ENCODE measurements at regions not wholly inside any gene's neighbourhood (a gene's known extent, or its start where the extent isn't known, plus 50 kb on each side); places are given as distances from the start of the nearest gene placed in this dataset.
"Not testable (repeated sequence)": the region's sequence is repeated elsewhere in the genome, so short reads cannot be mapped to it uniquely, and the experiment has no call there.

DNA sequence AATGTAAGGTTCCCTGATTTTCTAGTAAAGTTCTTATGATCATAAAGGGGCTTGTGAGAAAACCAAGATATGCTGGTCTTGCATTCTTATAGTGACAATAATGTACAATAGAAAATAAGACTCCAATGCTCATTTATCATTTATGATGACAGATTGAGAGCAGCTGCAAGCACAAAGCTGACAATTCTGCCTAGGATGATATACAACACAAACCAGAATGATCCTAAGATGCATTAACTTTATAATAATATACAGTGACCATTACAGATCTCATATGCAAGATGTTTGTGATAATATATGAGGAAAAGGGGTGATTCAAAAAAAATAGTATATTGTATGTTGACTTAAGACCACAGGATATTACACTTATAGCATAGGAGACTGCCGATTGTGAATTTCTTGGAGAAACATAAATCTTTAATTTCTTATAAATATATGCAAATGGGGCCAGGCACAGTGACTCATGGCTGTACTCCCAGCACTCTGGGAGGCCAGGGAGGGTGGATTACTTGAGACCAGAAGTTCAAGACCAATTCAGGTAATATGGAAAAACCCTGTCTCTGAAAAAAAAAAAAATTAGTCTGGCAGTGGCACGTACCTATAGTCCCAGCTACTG, 387.0 kb downstream of the ZBBX start:
- no peak for DNase-seq (ENCODE audit: low spot score in 2 of 2)
- H3K27ac ChIP-seq, result no peak overlapping the region
- no peak overlapping the region for H3K4me3 ChIP-seq
- no peaks in the 10 kb centered on the region for H3K27me3 ChIP-seq
- no peaks in the 10 kb centered on the region for H3K4me1 ChIP-seq
- no peaks in the 10 kb centered on the region for H3K36me3 ChIP-seq
- intact Hi-C loops (cut with DNase I), result no loop called here
- no peaks in the 10 kb centered on the region for H3K9me3 ChIP-seq
- TF ChIP-seq CTCF (IDR thresholded peaks at IDR 0.05), result no peak

DNA sequence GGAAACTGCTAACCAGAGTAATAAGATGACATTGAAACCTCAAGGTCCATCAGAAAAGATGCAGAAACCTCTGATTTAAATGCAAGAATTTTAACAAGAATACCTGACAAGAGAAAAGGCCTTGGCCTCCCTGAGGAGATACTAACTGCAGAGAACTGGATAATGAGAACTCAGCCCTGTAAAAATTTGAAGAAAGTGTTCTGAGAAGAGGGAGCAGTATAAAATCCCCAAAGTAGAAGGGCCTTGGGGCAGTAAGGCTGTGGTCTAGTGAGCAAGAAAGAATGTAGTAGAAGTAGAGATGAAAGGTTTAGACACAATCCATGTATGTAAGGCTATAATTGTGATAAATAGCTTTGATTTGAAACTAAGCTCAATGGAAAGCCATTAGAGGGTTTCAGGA, 394.1 kb downstream of the ZBBX start:
- no peak for DNase-seq (ENCODE audit: low spot score in 2 of 2)
- Histone ChIP-seq H3K36me3 (no peaks in the 10 kb centered on the region), H3K27ac (no peak overlapping the region), H3K27me3 (no peaks in the 10 kb centered on the region), H3K4me3 (no peak overlapping the region), H3K4me1 (no peaks in the 10 kb centered on the region), H3K9me3 (no peaks in the 10 kb centered on the region)
- intact Hi-C loops (cut with DNase I), result no loop called here
- TF ChIP-seq CTCF (IDR thresholded peaks at IDR 0.05), result no peak

DNA sequence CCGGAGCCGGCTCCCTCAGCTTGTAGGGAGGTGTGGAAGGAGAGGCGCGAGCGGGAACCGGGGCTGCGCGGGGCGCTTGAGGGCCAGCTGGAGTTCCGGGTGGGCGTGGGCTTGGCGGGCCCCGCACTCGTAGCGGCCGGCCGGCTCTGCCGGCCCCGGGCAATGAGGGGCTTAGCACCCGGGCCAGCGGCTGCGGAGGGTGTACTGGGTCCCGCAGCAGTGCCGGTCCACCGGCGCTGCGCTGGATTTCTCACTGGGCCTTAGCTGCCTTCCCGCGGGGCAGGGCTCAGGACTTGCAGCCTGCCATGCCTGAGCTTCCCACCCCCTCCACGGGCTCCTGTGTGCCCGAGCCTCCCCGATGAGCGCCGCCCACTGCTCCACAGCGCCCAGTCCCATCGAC, 404.3 kb downstream of the ZBBX start:
- H3K9me3 ChIP-seq; H3K27me3 ChIP-seq; DNase-seq (ENCODE audit: low spot score in 2 of 2); H3K4me1 ChIP-seq; intact Hi-C loops (cut with DNase I); H3K27ac ChIP-seq; H3K36me3 ChIP-seq; H3K4me3 ChIP-seq: not testable (repeated sequence)

DNA sequence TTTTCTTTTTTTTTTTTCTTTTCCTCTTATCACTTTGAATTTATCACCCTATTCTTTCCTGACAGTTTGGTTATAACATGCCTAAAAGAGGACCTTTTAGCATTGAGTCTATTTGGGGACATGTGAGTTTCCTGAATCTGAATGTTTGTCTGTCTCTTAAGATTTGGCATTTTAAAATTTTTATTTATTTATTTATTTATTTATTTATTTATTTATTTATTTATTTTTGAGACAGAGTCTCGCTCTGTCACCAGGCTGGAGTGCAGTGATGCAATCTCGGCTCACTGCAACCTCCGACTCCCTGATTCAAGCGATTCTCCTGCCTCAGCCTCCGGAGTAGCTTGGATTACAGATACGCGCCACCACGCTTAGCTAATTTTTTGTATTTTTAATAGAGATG, 412.4 kb downstream of the ZBBX start:
- H3K27me3 ChIP-seq; intact Hi-C loops (cut with DNase I); DNase-seq (ENCODE audit: low spot score in 2 of 2); H3K27ac ChIP-seq; H3K4me3 ChIP-seq; H3K4me1 ChIP-seq; H3K36me3 ChIP-seq: not testable (repeated sequence)
- peaks cover 0 to 17% of the 10 kb centered on the region in 2 donors for H3K9me3 ChIP-seq

DNA sequence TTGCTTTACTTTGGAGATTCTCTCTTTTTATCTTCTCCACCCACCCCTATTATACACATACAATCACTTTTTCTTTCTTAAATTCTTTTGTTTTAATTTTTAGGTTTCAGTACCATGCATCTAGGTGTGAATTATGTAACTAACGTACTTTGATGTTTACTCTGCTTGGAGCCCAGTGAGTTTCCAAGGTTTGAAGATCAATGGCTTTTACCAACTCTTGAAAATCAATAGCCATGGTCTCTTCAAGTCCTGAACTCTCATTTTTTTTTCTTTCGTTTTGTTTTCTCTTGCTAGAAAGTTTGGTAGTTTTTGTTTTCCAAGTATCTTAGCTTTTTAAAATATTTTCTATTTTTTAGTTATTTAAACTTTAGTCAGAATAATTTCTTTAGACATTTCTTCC, 417.2 kb downstream of the ZBBX start:
- no peaks in the 10 kb centered on the region for H3K36me3 ChIP-seq
- intact Hi-C loops (cut with DNase I), result no loop called here
- no peaks in the 10 kb centered on the region for H3K4me1 ChIP-seq
- TF ChIP-seq CTCF (IDR thresholded peaks at IDR 0.05), result no peak
- peaks cover 0 to 7% of the 10 kb centered on the region in 2 donors for H3K9me3 ChIP-seq
- DNase-seq (ENCODE audit: low spot score in 2 of 2), result no peak
- H3K4me3 ChIP-seq, result no peak overlapping the region
- H3K27ac ChIP-seq, result no peak overlapping the region
- no peaks in the 10 kb centered on the region for H3K27me3 ChIP-seq

DNA sequence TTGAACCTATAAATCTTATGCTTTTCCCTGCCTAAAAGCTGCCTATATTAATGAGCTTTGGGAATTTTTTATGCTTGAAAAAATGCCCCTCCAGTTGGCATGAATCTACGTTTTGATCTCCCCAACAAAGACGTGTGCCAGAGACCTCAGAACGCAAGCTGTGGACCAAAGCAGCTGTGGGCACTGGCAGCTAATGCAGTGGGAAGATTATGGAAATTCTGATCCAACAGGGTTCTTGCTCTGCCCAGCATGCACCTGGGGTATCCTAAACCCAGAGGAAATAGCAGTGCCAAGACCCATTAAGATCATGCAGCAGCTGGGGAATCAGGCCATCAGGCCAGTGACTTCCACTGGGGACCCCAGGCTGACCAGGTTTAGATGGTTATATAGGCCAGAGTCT, 423.0 kb downstream of the ZBBX start:
- H3K9me3 ChIP-seq, result peaks cover 0 to 3% of the 10 kb centered on the region in 2 donors
- H3K4me1 ChIP-seq, result no peaks in the 10 kb centered on the region
- H3K27ac ChIP-seq, result no peak overlapping the region
- TF ChIP-seq CTCF (IDR thresholded peaks at IDR 0.05), result no peak
- intact Hi-C loops (cut with DNase I), result no loop called here
- H3K36me3 ChIP-seq, result no peaks in the 10 kb centered on the region
- H3K27me3 ChIP-seq, result no peaks in the 10 kb centered on the region
- no peak for DNase-seq (ENCODE audit: low spot score in 2 of 2)
- H3K4me3 ChIP-seq, result no peak overlapping the region

All from ascending aorta (tissue), 2 donors.